Panc1 (cell line): ENCODE measurements at regions not wholly inside any gene's neighbourhood (a gene's known extent, or its start where the extent isn't known, plus 50 kb on each side); places are given as distances from the start of the nearest gene placed in this dataset.

ENCODE experiments used
- POLR2AphosphoS5 ChIP-seq: IDR thresholded peaks from 2 replicates; pipeline ENCODE4 v1.6.1; 2012; ENCODE audit warnings: mild to moderate bottlenecking, low read depth, low read length, moderate library complexity
- REST ChIP-seq, 2 experiments: IDR thresholded peaks; 2 replicates each; pipeline ENCODE4 v1.6.1; 2011 to 2012; ENCODE audit warnings: low read depth in 2 of 2, control low read depth in 1 of 2, low read length in 1 of 2, mild to moderate bottlenecking in 1 of 2, moderate library complexity in 1 of 2; ENCODE audit not compliant: insufficient read depth in 1 of 2
- TF ChIP-seq, protein P1 (sequence below): fragments of 450-650 bp; IDR thresholded peaks from 2 replicates; pipeline ENCODE4 v1.5.1; 2017; ENCODE audit warnings: mild to moderate bottlenecking

DNA sequence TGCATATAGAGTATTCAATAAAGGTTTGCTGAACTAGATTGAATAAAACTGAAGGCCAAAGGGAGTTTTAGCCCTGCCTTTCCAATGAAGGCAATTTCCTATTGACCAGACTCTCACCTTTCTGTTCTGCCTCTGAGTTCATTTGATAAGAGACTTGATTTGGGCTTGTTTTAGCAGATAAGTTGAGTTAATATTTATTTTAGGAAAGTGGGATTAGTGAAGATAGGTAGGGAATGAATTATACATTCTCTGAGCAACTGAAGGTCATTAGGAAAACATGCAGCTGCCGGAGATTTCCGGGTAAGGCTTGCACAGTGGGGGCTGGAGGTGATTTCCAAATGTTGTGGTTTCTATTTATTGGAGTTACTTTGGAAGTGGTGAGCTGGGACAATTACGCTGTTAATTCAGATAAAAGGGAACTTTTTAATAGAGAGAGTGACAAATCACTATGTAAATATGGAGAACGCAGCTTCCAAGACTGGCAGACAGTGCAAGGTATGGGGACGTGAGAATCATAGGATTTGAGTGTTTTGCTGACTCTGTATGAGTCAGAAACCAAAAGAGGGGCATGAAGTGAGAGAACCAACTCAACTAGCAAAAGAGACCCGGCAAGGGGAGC is 553.6 kb upstream of the BOD1L1 start:
- TF ChIP-seq, protein P1, sequence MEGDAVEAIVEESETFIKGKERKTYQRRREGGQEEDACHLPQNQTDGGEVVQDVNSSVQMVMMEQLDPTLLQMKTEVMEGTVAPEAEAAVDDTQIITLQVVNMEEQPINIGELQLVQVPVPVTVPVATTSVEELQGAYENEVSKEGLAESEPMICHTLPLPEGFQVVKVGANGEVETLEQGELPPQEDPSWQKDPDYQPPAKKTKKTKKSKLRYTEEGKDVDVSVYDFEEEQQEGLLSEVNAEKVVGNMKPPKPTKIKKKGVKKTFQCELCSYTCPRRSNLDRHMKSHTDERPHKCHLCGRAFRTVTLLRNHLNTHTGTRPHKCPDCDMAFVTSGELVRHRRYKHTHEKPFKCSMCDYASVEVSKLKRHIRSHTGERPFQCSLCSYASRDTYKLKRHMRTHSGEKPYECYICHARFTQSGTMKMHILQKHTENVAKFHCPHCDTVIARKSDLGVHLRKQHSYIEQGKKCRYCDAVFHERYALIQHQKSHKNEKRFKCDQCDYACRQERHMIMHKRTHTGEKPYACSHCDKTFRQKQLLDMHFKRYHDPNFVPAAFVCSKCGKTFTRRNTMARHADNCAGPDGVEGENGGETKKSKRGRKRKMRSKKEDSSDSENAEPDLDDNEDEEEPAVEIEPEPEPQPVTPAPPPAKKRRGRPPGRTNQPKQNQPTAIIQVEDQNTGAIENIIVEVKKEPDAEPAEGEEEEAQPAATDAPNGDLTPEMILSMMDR = no peak
- TF ChIP-seq POLR2AphosphoS5 (no peak), REST (IDR thresholded peaks at IDR 0.05; ENCODE audit: insufficient read depth in 1 of 2, low read depth in 2 of 2, low read length in 1 of 2) (no peak)
